HG02870 (cell line): ENCODE measurements at regions not wholly inside any gene's neighbourhood (a gene's known extent, or its start where the extent isn't known, plus 50 kb on each side); places are given as distances from the start of the nearest gene placed in this dataset.

ENCODE experiments used
- ATAC-seq: cut with Tn5 transposase; IDR thresholded peaks from one replicate; pipeline ENCODE4 v1.9.1; 2021; ENCODE audit warnings: mild to moderate bottlenecking, moderate library complexity; ENCODE audit not compliant: unreplicated experiment

- no peak for ATAC-seq
These were observed 75.0 kb downstream of the PTPDC1 start for GRCh38 chr9:94159069-94159939.

DNA sequence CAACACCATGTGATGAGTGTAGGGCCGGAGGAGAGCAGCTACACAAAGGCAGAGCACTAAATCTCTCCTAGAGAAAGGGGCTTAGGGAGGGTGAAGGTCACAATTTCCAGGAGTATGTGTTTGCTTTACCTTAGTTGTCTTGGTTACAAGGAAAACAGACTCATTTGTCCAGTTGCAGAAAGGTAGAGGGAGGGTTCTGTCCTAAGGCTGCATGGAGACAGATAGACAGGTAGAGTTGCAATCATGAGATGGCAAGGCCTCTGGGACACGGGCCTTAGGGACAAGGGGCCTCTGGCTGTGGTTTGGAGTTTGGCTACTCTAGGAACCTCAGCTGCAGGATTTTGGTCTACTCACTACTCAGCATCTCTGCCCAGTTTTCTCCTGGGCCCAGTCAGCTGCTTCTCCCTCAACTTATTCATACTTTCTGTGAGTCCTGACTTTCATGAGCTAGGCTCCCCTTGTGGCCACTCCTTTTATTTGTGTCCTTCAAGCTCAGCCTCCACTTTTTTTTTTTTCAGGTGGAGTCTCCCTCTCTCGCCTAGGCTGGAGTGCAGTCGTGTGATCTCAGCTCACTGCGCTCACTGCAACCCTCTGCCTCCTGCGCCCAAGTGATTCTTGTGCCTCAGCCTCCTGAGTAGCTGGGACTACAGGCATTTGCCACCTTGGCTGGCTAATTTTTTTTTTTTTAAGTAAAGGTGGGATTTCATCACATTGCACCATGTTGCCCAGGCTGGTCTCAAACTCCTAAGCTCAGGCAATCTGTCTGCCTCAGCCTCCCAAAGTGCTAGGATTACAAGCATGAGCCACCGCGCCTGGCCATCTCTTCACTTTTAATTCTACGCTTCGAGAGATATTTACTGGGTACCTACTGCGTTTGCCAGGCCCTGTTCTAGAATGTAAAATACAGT, 76.6 kb downstream of the PTPDC1 start:
- no peak for ATAC-seq

GRCh38 chr9:94161673-94162072, 77.4 kb downstream of the PTPDC1 start:
- no peak for ATAC-seq

DNA sequence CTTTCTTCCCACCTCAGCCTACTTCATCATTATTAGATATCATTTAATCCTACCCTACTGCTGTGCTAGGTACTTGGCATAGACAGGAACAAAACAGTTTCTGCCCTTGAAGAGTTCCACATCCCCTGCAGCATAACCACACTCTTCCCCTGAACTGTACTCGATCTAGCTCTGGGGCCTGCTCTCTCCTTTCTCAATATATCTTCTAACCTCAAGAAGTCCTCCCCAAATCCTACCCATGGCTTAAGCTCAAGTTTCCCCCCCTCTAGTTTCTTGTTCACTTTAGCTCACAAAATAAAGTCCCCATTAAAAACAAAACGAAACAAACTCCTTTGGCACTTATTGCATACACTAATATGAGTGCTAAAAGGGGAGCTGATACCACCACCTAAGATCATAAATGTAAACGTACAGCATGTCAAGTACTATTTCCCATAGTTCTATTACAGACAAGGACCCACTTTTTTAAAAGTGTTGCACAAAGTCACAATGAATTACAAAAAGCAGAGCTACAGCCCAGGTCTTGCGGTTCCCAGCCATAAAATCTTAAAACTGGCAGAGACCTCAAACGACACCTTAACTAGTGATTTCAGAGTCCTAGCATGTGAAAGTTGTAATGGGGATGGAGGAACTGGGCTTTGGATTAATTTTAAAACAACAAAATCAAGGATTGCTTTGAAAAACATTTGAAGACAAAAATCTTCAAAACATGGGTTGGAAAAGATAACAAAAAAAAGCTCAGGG, 80.7 kb downstream of the PTPDC1 start:
- no peak for ATAC-seq

GRCh38 chr9:94165592-94166235, 81.5 kb downstream of the PTPDC1 start:
- peak; percentile 89 for ATAC-seq

DNA sequence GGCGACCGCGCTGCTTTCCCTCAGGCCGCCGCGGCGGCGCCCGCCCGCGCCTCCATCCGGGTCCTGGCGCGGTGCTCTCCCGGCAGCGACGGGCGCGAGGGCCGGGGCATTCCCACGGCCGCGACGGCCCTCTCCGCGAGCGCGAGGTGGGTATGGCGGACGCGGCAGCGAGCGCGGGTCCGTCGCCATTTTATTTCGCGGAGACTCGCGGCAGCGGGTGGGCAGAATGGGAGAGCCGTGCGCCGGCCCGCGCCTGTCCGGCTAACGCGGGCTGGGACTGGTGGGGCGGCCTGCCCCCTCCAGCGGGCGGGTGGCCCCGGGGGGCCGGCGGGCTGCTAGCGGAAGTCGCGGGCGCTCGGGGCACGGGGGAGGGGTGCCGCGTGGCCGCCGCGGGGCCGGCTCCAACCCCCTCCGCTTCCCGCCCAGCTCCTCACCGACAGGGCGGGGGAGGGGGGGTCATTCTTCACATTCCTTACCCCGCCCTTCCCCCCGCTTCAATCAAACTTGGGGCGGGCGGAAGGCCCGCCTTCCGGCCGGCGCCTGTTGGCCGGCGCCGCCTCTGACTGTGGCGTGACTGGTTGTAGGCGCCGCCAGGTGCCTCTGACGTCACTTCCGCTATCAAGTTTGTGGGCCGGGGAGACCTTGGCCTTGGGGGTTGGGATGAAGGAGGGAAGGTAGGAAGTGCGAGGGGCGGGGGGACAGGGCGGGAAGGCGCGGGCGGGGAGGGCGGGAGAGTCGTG, 82.1 kb downstream of the PTPDC1 start:
- peak; percentile 55 for ATAC-seq

DNA sequence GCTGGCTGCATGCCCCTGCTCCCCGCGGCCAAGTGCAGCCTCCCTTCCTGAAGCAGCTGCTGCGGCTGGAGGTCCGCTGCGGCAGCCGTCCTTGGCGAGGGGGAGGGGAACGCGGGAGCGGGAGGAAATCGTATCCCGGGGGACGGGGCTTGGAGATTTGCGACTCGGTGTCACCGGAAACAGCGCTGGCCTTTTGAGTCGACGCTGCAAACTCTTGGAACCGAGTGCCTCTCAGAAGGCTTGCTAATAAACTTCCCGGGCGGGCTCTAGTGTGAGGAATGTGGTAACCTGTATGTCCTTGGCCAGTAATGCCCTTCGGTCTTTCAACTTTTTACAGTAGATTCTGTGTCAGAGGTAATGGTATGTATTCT, 82.7 kb downstream of the PTPDC1 start:
- no peak for ATAC-seq

GRCh38 chr9:94167376-94167890, 83.2 kb downstream of the PTPDC1 start:
- no peak for ATAC-seq

DNA sequence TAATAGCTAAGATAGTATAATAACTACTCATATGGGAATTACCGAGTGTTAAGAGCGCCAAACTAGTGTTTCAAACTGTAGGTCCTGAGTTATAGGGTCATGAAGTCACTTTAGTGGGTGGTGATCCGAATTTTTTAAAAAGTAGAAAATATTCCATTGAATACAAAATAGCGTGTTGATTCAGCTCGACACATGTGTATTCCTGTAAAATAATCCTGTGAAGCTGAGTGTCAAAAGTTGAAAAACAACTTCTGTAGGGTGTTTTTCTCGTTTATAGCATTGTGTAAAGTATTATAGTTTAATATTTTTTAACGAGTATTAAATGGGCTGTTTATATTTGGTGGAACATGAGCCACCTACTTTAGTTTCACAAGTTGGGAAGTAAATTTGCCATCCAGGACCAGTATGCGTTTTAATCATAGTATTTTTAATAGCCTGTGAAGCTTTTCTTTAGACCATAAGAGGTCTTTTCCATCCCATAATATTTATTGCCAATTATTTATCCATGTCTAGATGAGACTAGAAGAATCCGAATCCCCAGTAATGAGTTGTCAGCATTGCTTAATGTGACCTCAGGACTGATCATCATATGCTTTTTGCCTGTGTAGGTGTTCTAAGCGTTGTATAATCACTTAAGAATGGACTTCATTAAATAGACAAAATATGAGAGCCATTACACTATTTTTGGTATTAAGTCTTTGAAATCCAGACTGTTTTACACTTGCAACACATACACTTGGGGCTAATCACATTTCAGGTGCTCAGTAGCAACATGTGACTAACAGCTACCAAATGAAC, 84.1 kb downstream of the PTPDC1 start:
- ATAC-seq = no peak

DNA sequence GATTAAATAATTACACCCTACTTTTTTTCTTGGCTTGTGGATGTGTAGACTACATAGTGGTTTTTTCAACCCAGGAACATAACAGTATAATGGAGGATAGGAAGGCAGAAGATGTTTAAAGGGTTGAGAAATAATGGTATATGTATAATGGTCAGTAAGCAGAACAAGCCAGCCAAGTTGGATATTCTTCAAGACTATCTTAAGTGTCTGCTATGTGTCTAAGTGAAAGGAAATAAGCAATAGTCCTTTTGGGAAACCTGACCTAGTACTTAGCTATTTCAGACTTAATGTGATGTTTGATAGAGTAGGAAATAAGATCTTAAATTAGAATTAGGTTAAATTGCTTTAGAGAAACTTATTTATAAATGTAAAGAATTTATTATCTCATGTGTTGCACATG, 85.7 kb downstream of the PTPDC1 start:
- no peak for ATAC-seq

DNA sequence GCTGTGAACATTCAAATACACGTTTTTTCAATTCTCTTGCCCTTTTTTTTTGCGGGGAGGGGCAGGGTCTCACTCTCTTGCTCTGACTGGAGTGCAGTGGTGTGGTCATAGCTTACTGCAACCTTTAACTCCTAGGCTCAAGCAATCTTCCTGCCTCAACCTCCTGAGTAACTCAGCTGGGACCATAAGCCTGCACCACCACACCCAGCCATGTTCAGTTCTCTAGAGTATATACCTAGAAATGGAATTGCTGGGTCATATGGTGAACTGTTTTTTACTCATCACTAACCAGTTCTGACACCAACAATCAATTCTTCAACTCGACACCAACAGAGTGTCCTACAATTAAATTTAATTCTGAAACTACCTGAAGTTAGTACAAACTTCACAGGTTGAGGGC, 85.5 kb upstream of the ZNF169 start:
- peak; percentile 69 for ATAC-seq

GRCh38 chr9:94174164-94174563, 84.9 kb upstream of the ZNF169 start:
- no peak for ATAC-seq

DNA sequence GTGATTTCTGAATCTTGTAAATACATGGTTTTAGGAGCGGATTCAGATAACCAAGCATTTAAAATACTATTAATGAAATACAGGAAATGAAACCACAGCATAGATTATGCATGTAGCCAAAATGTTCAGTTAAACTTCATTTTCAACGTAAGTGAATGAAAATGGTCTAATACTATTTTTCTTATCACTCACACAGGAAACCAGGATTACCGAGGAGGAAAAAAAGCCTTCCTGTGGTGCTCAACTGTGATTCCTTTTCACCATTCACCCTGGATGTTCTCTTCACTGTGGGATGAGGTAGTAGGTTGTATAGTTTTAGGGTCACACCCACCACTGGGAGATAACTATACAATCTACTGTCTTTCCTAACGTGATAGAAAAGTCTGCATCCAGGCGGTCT, 83.4 kb upstream of the ZNF169 start:
- ATAC-seq = no peak

DNA sequence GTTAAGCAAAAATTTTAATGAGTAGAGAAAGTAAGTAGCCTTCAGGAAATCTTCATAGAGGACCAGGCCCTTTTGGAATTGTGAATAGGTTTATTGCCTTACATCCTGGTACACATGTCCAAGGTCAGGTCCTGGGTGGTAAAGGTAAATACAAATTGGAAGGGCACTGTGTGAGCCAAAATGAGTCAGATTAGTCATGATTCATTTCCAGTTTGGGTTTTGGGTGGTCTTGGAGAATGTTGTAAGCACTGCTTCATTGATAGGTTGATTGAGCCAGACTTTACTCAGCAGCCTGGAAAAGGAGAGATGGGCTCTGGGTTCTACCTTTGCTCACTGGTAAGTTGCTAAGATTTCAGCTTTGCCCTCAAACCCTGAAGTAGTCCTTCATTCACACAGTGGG, 82.5 kb upstream of the ZNF169 start:
- no peak for ATAC-seq

- peak; percentile 67 for ATAC-seq
These were observed 80.2 kb upstream of the ZNF169 start for GRCh38 chr9:94178927-94179326.

DNA sequence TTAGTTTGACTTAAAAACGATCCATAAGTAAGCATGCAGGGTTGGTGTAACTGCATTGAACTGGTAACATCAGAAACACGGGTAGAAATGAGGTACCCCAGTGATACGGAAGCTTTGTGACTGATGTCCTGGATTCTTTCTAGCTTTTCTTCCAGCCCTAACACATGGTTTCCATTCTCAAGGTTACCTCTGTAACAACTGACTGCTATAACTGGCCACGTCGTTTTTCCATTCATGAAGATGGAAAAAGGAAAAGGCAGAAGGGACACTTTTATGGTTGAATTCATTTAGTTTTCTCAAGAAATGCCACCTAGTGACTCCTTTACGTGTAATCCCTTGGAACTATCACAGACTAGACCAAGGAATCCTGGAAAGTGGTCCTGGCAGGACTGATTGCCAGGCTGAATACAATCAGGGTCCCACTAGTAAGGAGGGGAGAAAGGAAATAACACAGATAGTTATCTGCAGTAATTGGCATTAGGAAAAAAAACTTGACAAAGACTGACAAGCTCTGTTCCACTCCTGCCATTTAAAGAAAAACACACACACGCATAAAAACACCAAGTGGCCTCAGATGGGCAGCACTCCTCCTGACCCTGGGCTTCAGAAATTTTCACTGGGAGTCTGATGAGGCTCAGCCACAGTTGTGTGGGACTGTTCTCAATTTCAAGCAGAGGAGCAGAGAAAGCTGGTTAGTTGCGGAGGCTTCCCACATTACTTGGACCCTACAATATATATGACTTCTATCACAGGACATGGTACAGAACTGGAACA, 77.5 kb upstream of the ZNF169 start:
- no peak for ATAC-seq

- ATAC-seq = no peak
These were observed 76.6 kb upstream of the ZNF169 start for GRCh38 chr9:94182532-94182931.

- no peak for ATAC-seq
These were observed 75.7 kb upstream of the ZNF169 start for GRCh38 chr9:94183240-94183999.
